Sigmoid colon (tissue), 3 donors: ENCODE measurements at regions not wholly inside any gene's neighbourhood (a gene's known extent, or its start where the extent isn't known, plus 50 kb on each side); places are given as distances from the start of the nearest gene placed in this dataset.

Experiments used
- CTCF ChIP-seq, 4 experiments: fragments of 450-650 bp in 3 of 4; fragments of 200-600 bp in 1 of 4; IDR thresholded peaks; one replicate each; pipeline ENCODE4 v1.5.1; 2016 to 2019; ENCODE audit warnings: antibody characterized with exemption in 4 of 4, mild to moderate bottlenecking in 3 of 4, moderate library complexity in 2 of 4
- POLR2A ChIP-seq, 2 donors: fragments of 450-650 bp; IDR thresholded peaks; one replicate each; pipeline ENCODE4 v1.6.1; 2016; ENCODE audit warnings: antibody characterized with exemption in 2 of 2, mild to moderate bottlenecking in 2 of 2, moderate library complexity in 2 of 2

- no peak for TF ChIP-seq CTCF (IDR thresholded peaks at IDR 0.05)
- no peak for TF ChIP-seq POLR2A (IDR thresholded peaks at IDR 0.05)
These were observed 94.6 kb upstream of the DNAH5 start for GRCh38 chr5:14039063-14039462.
